Prostate gland (tissue), 2 donors: ENCODE measurements at regions not wholly inside any gene's neighbourhood (a gene's known extent, or its start where the extent isn't known, plus 50 kb on each side); places are given as distances from the start of the nearest gene placed in this dataset.
"Not testable (repeated sequence)": the region's sequence is repeated elsewhere in the genome, so short reads cannot be mapped to it uniquely, and the experiment has no call there.

Experiments used
- POLR2A ChIP-seq: fragments of 450-650 bp; IDR thresholded peaks from one replicate; pipeline ENCODE4 v1.6.1; 2016; ENCODE audit warnings: antibody characterized with exemption, mild to moderate bottlenecking
- POLR2AphosphoS5 ChIP-seq: sonication (generic); formaldehyde crosslinking; IDR thresholded peaks from one replicate; pipeline ENCODE4 v1.6.1; 2017; ENCODE audit warnings: antibody characterized with exemption
- TF ChIP-seq, protein P1 (sequence below), 4 experiments: fragments of 200-600 bp in 2 of 4; fragments of 450-650 bp in 2 of 4; sonication (generic) in 2 of 4; IDR thresholded peaks; 1 replicate in 3 of 4; 2 replicates in 1 of 4; pipeline ENCODE4 v1.5.1; 2016 to 2019; ENCODE audit warnings: antibody characterized with exemption in 4 of 4, mild to moderate bottlenecking in 2 of 4, moderate library complexity in 2 of 4

DNA sequence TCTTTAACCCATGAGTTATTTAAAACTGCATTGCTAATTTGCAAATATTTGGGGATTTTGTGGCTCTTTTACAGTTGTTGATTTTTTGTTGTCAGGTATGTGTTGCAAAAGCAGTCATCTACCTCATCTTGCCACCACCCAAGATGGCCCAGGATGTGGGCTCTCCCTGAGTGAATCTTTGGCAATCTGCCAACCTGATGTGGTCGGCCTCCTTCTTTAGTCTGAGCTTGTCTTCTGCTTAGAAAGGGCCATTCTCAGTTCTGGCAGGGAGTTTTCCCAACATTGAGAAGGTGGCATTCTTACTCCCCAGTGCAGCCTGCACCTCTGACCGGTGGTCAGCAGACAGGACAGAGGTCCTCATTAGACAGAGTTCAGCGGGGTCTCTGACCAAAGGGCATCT lies 957.2 kb downstream of the TUBA3C start:
- TF ChIP-seq, protein P1, sequence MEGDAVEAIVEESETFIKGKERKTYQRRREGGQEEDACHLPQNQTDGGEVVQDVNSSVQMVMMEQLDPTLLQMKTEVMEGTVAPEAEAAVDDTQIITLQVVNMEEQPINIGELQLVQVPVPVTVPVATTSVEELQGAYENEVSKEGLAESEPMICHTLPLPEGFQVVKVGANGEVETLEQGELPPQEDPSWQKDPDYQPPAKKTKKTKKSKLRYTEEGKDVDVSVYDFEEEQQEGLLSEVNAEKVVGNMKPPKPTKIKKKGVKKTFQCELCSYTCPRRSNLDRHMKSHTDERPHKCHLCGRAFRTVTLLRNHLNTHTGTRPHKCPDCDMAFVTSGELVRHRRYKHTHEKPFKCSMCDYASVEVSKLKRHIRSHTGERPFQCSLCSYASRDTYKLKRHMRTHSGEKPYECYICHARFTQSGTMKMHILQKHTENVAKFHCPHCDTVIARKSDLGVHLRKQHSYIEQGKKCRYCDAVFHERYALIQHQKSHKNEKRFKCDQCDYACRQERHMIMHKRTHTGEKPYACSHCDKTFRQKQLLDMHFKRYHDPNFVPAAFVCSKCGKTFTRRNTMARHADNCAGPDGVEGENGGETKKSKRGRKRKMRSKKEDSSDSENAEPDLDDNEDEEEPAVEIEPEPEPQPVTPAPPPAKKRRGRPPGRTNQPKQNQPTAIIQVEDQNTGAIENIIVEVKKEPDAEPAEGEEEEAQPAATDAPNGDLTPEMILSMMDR (IDR thresholded peaks at IDR 0.05) = not testable (repeated sequence)
- not testable (repeated sequence) for TF ChIP-seq POLR2A, POLR2AphosphoS5
